ENCODE measurements at regions not wholly inside any gene's neighbourhood (a gene's known extent, or its start where the extent isn't known, plus 50 kb on each side); places are given as distances from the start of the nearest gene placed in this dataset.
"Not testable (repeated sequence)": the region's sequence is repeated elsewhere in the genome, so short reads cannot be mapped to it uniquely, and the experiment has no call there.

DNA sequence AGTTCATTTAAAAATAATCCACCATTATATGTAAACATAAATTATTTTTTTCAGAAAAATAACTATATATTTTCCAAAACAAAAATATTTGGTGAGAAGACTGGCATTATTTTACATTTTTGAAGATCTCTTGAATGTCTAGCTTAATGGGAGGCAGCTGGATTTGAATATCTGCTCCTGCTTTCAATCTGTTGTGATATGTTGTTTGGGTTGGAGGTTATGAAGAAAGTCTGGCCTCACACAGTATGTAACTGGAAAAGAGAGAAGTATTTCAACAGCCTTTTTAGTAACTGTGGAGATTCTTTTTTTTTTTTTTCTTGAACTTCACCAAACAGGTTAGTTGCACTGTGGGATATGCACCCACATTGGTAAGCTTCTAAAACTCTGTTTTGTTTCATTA lies 84.7 kb upstream of the SLIT3 start:
- TF ChIP-seq ZFX (IDR thresholded peaks at IDR 0.05): no peak
- TF ChIP-seq, protein P1, sequence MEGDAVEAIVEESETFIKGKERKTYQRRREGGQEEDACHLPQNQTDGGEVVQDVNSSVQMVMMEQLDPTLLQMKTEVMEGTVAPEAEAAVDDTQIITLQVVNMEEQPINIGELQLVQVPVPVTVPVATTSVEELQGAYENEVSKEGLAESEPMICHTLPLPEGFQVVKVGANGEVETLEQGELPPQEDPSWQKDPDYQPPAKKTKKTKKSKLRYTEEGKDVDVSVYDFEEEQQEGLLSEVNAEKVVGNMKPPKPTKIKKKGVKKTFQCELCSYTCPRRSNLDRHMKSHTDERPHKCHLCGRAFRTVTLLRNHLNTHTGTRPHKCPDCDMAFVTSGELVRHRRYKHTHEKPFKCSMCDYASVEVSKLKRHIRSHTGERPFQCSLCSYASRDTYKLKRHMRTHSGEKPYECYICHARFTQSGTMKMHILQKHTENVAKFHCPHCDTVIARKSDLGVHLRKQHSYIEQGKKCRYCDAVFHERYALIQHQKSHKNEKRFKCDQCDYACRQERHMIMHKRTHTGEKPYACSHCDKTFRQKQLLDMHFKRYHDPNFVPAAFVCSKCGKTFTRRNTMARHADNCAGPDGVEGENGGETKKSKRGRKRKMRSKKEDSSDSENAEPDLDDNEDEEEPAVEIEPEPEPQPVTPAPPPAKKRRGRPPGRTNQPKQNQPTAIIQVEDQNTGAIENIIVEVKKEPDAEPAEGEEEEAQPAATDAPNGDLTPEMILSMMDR (conservative IDR thresholded peaks at IDR 0.05): no peak
- no peak overlapping the region for H3K27ac ChIP-seq

DNA sequence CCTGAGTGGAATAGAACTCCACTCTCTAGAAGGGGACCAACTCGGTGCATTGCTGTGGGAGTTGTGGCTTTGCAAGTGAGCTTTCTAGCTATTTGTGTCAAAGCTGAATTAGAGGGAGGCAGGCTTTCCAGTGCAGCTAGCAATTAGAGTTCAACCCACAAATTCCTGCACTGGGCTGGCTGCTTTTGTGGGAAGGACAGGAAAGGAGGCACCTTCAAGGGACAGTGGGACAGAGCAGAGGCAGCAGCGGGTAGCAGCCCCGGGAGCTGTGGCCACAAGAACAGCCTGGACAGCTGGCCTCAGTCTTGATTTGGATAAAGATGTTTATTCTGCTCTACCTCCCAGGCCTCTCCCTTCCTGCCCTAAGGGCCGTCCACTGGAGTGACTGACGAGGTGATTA lies 83.7 kb upstream of the SLIT3 start:
- H3K27ac ChIP-seq: no peak overlapping the region
- TF ChIP-seq ZFX (IDR thresholded peaks at IDR 0.05): no peak
- TF ChIP-seq, protein P1 (conservative IDR thresholded peaks at IDR 0.05): no peak

DNA sequence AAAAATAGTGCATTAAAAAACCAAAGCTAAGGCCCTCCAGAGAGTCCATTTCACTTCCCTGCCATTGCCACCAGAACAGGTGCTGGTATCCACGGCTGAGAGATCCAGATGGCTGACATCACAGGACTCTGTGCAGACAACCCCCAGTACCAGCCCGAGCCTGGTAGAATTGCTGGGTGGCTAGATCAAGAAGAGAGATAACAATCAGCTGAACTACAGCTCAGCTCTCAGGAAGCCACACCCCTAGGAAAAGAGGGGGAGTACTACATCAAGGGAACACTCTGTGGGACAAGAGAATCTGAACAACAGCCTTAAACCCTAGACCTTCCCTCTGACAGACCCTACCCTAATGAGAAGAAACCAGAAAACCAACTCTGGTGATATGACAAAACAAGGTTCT lies 73.8 kb upstream of the SLIT3 start:
- no peak overlapping the region for H3K27ac ChIP-seq
- TF ChIP-seq ZFX (IDR thresholded peaks at IDR 0.05): no peak
- TF ChIP-seq, protein P1 (conservative IDR thresholded peaks at IDR 0.05): no peak

DNA sequence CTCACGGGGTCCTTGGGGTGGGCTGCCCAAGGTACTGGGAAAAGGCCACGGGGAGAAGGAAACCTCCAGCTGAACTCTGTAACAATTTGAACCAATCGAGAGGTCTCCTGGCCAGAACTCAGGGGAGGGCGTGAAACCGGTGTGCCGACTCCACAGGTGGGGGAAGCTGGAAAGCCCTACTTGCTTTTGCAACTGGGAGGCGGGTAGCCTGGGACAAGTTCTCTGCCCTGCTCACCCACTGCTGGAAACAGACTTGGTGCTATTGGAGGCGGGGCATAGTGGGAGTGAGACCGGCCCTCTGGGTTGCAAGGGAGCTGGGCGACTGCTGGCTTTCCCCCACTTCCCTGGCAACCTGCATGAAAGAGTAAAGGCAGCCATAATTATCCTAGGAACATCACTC lies 73.2 kb upstream of the SLIT3 start:
- no peak overlapping the region for H3K27ac ChIP-seq
- no peak for TF ChIP-seq ZFX (IDR thresholded peaks at IDR 0.05)
- TF ChIP-seq, protein P1 (conservative IDR thresholded peaks at IDR 0.05): no peak

DNA sequence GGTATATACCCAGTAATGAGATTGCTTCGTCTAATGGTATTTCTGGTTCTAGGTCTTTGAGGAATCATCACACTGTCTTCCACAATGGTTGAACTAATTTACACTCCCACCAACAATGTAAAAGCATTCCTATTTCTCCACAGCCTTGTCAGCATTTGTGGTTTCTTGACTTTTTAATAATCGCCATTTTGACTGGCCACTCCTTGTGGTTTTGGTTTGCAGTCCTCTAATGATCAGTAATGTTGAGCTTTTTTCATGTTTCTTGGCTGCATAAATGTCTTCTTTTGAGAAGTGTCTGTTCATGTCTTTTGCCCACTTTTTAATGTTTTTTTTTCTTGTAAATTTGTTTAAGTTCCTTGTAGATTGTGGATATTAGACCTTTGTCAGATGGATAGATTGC lies 70.9 kb upstream of the SLIT3 start:
- not testable (repeated sequence) for H3K27ac ChIP-seq

DNA sequence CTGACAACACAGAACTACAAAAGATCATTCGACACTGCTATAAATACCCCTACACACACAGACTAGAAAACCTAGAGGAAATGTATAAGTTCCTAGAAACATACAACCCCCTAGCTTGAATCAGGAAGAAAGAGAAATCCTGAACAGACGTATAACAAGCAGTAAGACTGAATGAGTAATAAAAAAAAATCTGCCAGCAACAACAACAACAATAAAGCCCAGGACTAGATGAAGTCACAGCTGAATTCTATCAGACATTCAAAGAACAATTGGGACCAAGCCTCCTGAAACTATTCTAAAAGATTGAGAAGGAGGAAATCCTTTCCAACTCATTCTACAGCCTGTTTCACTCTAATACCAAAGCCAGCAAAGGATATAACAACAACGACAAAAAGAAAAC lies 68.2 kb upstream of the SLIT3 start:
- no peak for TF ChIP-seq ZFX (IDR thresholded peaks at IDR 0.05)
- TF ChIP-seq, protein P1 (conservative IDR thresholded peaks at IDR 0.05): no peak

DNA sequence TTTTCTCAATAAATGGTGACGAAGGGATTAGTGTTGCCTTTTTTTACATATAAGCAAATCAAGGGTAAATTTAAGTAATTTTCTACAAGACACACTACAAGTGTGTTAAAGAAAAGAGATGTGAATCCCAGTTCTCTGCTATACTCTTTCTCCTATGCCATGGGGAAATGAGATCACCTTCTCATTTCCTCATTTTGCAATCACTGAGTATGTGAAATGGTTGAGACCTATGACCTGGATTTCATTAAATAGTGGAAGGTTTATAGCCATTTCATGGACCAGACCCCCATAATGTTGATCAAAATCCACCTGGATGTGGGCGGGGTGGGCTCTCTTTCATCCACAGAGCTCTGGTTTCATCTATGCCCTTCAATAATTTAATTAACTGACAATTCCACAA lies 66.9 kb upstream of the SLIT3 start:
- TF ChIP-seq ZFX (IDR thresholded peaks at IDR 0.05): no peak
- TF ChIP-seq, protein P1 (conservative IDR thresholded peaks at IDR 0.05): no peak

More for the DNA sequence above, 68.2 kb upstream of the SLIT3 start:
- H3K27ac ChIP-seq: no peak overlapping the region

DNA sequence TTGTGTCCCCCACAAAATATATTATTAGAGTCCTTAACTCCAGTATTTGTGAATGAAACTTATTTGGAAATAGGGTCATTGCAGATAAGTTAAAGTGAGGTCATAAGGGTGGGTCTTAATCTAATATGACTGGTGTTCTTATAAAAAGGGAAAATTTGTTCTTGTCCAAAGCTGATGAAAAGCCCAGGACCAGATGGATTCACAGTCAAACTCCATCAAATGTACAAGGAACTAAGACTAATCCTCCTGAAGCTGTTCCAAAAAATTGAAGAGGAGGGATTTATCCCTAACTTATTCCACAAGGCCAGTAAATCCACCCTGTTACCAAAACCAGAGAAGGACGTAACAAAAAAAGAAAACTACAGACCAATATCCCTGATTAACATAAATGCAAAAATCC lies 56.4 kb upstream of the SLIT3 start:
- no peak overlapping the region for H3K27ac ChIP-seq

More for the DNA sequence above, 66.9 kb upstream of the SLIT3 start:
- no peak overlapping the region for H3K27ac ChIP-seq

More for the DNA sequence above, 56.4 kb upstream of the SLIT3 start:
- TF ChIP-seq, protein P1 (conservative IDR thresholded peaks at IDR 0.05): no peak
- no peak for TF ChIP-seq ZFX (IDR thresholded peaks at IDR 0.05)

All from C4-2B (cell line).